ENCODE measurements at regions not wholly inside any gene's neighbourhood (a gene's known extent, or its start where the extent isn't known, plus 50 kb on each side); places are given as distances from the start of the nearest gene placed in this dataset.

DNA sequence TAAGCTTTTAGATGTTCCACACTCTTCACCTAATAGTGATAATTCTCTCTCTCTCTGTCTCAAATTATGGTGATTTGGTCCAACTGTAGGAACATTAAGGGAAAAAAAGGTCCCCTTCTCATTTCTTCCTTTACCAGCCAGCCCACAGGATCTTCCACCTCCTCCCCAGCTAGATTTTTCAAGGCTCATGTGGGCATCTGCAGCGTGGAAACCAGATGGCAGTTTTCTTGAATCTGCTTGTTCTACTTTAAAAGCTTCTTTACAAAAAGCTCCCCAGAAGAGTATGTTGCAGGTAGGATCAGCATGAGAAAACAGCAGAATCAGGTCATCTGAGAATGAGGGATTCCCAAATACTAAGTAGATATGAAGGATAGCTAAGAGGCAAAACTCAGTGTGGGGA, 208.6 kb upstream of the PFN2 start:
- TF ChIP-seq, protein P1, sequence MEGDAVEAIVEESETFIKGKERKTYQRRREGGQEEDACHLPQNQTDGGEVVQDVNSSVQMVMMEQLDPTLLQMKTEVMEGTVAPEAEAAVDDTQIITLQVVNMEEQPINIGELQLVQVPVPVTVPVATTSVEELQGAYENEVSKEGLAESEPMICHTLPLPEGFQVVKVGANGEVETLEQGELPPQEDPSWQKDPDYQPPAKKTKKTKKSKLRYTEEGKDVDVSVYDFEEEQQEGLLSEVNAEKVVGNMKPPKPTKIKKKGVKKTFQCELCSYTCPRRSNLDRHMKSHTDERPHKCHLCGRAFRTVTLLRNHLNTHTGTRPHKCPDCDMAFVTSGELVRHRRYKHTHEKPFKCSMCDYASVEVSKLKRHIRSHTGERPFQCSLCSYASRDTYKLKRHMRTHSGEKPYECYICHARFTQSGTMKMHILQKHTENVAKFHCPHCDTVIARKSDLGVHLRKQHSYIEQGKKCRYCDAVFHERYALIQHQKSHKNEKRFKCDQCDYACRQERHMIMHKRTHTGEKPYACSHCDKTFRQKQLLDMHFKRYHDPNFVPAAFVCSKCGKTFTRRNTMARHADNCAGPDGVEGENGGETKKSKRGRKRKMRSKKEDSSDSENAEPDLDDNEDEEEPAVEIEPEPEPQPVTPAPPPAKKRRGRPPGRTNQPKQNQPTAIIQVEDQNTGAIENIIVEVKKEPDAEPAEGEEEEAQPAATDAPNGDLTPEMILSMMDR (optimal IDR thresholded peaks at IDR 0.05 in 1 of 3, IDR thresholded peaks at IDR 0.05 in 1 of 3, conservative IDR thresholded peaks at IDR 0.05 in 1 of 3; ENCODE audit: extremely low read depth in 1 of 3, insufficient read depth in 2 of 3, low read length in 3 of 3) = no peak
- TF ChIP-seq EZH2 (IDR thresholded peaks at IDR 0.05; ENCODE audit: low read length) = no peak
